ENCODE measurements at regions not wholly inside any gene's neighbourhood (a gene's known extent, or its start where the extent isn't known, plus 50 kb on each side); places are given as distances from the start of the nearest gene placed in this dataset.

DNA sequence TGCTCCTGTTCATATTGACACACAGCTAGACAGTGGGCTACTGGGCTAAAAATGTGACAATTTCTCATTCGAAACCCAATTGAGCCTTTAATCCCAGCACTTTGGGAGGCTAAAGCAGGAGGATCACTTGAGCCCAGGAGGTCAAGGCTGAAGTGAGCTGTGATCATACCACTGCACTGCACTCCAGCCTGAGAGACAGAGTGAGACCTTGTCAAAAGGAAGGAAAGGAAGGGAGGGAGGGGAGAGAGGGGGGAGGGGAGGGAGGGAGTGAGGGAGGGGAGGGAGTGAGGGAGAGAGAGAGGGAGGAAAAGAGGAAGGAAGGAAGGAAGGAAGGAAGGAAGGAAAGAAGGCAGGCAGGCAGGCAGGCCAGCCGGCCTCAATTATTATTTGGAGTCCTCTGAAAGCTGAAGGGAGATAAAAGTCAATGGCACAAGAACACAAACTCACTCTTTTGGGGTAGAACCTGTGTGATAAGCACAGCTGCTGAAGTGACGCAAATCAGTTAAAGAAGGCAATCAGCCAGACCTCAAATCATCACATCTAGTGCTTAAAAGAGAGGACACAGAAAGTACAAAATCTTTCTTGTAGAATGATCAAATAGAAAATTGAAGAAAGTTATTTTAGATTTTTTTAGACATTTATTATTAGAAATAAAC, 98.1 kb downstream of the CCDC71L start:
- TF ChIP-seq, protein P1, sequence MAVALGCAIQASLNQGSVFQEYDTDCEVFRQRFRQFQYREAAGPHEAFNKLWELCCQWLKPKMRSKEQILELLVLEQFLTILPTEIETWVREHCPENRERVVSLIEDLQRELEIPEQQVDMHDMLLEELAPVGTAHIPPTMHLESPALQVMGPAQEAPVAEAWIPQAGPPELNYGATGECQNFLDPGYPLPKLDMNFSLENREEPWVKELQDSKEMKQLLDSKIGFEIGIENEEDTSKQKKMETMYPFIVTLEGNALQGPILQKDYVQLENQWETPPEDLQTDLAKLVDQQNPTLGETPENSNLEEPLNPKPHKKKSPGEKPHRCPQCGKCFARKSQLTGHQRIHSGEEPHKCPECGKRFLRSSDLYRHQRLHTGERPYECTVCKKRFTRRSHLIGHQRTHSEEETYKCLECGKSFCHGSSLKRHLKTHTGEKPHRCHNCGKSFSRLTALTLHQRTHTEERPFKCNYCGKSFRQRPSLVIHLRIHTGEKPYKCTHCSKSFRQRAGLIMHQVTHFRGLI (tag by site-specific recombination; IDR thresholded peaks at IDR 0.05), result no peak
- TF ChIP-seq ZNF658 (tag by site-specific recombination; IDR thresholded peaks at IDR 0.05) (no peak), ZNF140 (tag by site-specific recombination; IDR thresholded peaks at IDR 0.05) (no peak), ZNF174 (tag by site-specific recombination; IDR thresholded peaks at IDR 0.05) (no peak), ZNF24 (tag by site-specific recombination; IDR thresholded peaks at IDR 0.05) (no peak), ZNF404 (tag by site-specific recombination; IDR thresholded peaks at IDR 0.05) (no peak), GLIS2 (tag by site-specific recombination; IDR thresholded peaks at IDR 0.05) (no peak), REST (tag by site-specific recombination; IDR thresholded peaks at IDR 0.05) (no peak), ATF2 (tag by site-specific recombination; IDR thresholded peaks at IDR 0.05; ENCODE audit: low read depth) (no peak), ZNF558 (tag by site-specific recombination; IDR thresholded peaks at IDR 0.05) (no peak)
- TF ChIP-seq, protein P2, sequence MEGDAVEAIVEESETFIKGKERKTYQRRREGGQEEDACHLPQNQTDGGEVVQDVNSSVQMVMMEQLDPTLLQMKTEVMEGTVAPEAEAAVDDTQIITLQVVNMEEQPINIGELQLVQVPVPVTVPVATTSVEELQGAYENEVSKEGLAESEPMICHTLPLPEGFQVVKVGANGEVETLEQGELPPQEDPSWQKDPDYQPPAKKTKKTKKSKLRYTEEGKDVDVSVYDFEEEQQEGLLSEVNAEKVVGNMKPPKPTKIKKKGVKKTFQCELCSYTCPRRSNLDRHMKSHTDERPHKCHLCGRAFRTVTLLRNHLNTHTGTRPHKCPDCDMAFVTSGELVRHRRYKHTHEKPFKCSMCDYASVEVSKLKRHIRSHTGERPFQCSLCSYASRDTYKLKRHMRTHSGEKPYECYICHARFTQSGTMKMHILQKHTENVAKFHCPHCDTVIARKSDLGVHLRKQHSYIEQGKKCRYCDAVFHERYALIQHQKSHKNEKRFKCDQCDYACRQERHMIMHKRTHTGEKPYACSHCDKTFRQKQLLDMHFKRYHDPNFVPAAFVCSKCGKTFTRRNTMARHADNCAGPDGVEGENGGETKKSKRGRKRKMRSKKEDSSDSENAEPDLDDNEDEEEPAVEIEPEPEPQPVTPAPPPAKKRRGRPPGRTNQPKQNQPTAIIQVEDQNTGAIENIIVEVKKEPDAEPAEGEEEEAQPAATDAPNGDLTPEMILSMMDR (tag by site-specific recombination; IDR thresholded peaks at IDR 0.05), result no peak
- TF ChIP-seq, protein P3, sequence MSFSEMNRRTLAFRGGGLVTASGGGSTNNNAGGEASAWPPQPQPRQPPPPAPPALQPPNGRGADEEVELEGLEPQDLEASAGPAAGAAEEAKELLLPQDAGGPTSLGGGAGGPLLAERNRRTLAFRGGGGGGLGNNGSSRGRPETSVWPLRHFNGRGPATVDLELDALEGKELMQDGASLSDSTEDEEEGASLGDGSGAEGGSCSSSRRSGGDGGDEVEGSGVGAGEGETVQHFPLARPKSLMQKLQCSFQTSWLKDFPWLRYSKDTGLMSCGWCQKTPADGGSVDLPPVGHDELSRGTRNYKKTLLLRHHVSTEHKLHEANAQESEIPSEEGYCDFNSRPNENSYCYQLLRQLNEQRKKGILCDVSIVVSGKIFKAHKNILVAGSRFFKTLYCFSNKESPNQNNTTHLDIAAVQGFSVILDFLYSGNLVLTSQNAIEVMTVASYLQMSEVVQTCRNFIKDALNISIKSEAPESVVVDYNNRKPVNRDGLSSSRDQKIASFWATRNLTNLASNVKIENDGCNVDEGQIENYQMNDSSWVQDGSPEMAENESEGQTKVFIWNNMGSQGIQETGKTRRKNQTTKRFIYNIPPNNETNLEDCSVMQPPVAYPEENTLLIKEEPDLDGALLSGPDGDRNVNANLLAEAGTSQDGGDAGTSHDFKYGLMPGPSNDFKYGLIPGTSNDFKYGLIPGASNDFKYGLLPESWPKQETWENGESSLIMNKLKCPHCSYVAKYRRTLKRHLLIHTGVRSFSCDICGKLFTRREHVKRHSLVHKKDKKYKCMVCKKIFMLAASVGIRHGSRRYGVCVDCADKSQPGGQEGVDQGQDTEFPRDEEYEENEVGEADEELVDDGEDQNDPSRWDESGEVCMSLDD (tag by site-specific recombination; IDR thresholded peaks at IDR 0.05), result no peak
